H54 (cell line): ENCODE measurements at regions not wholly inside any gene's neighbourhood (a gene's known extent, or its start where the extent isn't known, plus 50 kb on each side); places are given as distances from the start of the nearest gene placed in this dataset.
"Not testable (repeated sequence)": the region's sequence is repeated elsewhere in the genome, so short reads cannot be mapped to it uniquely, and the experiment has no call there.

ENCODE experiments used
- DNase-seq: peaks from one replicate; pipeline ENCODE4 v3.0.0; 2011; ENCODE audit warnings: low spot score, mixed read lengths; ENCODE audit not compliant: insufficient read length
- FAIRE-seq: peaks from 3 replicates; lab custom pipeline; 2011; peaks lifted over from hg19 to GRCh38; lab: Jason Lieb, UNC
- POLR2A ChIP-seq: IDR thresholded peaks from 2 replicates; pipeline ENCODE4 v1.6.1; 2011; ENCODE audit warnings: low read depth, mild to moderate bottlenecking, low read length

- TF ChIP-seq POLR2A: no peak
- FAIRE-seq: no peak
- no peak for DNase-seq
Measured at GRCh38 chrX:53883196-53883595, 161.1 kb downstream of the PHF8 start.

- FAIRE-seq (no peak), DNase-seq (peak; percentile 1)
- TF ChIP-seq POLR2A: no peak
Measured at GRCh38 chrX:53882331-53882730, 161.9 kb downstream of the PHF8 start.

GRCh38 chrX:53880786-53881185 is 163.5 kb downstream of the PHF8 start:
- FAIRE-seq: not testable (repeated sequence)

GRCh38 chrX:53859890-53860289 is 173.4 kb upstream of the HUWE1 start:
- FAIRE-seq (no peak), DNase-seq (no peak)
- TF ChIP-seq POLR2A: no peak

More at GRCh38 chrX:53880786-53881185, 163.5 kb downstream of the PHF8 start:
- DNase-seq: not testable (repeated sequence)

DNA sequence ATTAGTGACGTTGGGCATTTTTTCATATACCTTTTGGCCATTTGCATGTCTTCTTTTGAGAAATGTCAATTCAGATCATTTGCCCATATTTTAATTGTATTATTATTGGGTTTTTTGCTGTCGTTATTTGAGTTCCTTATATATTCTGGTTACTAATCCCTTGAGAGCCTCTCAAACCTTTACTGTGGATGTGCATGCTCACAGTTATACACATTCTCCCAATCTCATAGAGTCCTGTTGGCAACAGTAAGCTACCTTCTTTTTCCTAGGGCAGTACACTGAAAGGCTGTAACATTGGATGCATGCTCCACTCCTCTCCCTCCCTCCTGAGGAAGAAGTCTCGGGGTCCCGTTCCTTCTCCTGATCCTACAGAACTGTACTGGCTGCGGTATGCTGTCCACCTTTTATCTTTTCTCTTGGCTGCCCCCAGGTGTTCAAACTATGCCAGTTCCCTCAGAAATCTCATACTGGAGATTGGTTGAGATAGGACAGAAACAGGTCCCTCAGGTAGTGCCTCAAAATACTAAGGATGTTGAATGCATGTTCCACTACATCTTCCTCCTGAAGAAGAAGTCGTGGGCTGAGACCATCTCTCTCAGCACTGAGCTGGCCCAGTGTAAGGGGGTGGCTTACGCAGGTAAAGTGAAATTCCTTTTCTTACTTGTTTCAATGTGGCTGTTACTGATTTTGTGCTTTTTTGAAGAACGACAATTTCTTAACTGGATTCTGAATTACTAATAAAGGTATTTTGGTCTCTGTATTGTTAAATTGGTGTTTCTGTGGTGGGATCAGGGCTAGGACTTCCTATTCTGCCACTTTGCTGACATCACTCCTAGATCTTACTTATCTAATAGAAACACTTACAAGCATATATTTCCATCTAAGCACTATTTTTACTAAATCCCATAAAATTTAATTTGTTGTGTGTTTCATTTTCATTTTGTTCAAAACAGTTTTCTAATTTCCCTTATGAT is 145.4 kb upstream of the HUWE1 start:
- TF ChIP-seq POLR2A: no peak
- no peak for DNase-seq

DNA sequence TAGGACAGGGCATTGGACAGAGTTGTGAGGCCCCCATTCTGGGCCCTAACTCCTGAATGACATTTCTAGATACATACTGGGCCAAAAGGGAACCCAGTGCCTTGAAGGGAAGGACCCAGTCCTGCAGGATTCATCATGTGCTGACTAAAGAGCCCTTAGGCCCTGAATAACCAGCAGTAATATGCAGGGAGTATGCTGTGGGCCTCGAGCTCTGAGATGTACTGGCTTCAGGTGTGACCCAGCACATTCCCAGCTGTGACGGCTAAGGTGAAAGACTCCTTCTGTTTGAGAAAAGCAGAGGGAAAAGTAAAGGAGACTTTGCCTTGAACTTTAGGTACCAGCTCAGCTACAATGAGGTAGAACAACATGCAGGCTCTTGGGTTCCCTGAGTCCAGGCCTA is 138.2 kb upstream of the HUWE1 start:
- no peak for TF ChIP-seq POLR2A
- FAIRE-seq: no peak
- DNase-seq: no peak

More for the DNA sequence above, 145.4 kb upstream of the HUWE1 start:
- FAIRE-seq: no peak

DNA sequence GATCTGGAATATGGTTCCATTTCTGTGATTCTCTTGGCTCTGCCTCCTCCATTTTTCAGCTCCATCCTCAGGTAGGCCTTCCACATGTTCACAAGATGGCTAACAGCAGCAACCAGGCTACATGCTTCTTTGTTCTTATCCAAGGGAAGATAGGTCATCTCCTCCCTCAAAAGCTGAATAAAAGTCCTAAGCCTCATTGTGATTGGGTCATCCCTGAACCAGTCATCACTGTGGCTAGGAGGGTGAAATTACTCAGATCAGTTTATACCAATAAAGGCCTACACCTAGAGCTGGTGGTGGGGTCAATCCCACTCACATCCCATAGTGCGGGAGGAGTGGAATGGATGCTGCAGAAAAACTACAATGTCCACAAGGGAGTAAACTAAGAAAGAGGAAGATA is 131.6 kb upstream of the HUWE1 start:
- FAIRE-seq, DNase-seq: not testable (repeated sequence)

- TF ChIP-seq POLR2A: no peak
- DNase-seq (no peak), FAIRE-seq (no peak)
Measured at GRCh38 chrX:53817548-53817947, 131.0 kb upstream of the HUWE1 start.

DNA sequence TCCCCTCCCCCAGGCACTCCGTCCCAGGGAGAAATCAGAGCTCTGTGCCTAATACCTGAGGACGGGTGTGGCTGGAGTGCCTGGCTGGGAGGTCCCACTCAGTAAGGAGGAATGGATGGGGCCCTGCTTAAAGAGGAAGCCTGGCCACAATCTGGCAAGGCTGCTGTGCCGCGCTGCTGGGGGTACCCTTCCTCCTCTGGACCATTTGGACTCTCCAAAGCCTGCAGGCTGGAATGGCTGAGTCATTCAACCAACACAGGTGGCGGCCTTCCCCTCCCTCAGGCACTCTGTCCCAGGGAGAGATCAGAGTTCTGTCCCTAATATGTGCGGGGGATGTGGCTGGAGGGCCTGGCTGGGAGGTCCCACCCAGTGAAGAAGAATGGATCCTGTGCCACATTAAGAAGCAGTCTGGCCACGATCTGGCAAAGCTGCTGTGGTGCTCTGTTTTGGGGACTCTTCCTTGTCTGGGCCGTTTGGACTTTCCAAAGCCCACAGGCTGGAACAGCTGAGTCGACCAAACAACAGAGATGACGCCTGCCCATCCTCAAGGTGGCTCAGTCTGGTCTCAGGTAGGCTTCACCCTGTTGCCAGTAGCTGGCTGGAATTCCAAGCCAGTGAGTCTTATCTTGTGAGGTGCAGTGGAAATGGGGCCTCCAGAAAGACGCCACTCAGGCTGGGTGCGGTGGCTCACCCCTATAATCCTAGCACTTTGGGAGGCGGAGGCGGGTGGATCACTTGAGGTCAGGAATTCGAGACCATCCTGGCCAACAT is 127.3 kb upstream of the HUWE1 start:
- TF ChIP-seq POLR2A: no peak
- FAIRE-seq (no peak), DNase-seq (no peak)

DNA sequence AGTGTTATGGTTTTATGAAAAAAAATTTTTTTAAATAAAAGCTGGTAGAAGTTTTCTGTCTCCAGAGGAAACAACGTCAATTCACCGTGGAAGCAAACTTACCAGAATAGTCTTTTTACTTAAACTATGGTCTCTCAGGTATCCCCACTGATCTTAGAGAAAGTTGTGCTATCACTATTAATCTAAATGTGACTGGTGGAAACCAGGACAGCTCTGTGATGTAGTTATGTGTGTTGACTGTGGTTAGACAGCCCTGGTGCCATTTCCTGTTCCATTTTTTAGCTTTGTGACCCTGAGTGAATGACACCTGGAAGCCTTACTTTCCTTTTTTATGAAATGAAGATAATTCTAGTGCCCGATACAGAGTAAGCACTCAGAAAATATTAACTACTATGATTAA is 111.8 kb upstream of the HUWE1 start:
- FAIRE-seq: no peak
- no peak for DNase-seq
- TF ChIP-seq POLR2A: no peak

- no peak for TF ChIP-seq POLR2A
- FAIRE-seq (no peak), DNase-seq (no peak)
Measured at GRCh38 chrX:53795576-53795975, 109.1 kb upstream of the HUWE1 start.

- FAIRE-seq (no peak), DNase-seq (no peak)
- no peak for TF ChIP-seq POLR2A
Measured at GRCh38 chrX:53794181-53794580, 107.7 kb upstream of the HUWE1 start.

DNA sequence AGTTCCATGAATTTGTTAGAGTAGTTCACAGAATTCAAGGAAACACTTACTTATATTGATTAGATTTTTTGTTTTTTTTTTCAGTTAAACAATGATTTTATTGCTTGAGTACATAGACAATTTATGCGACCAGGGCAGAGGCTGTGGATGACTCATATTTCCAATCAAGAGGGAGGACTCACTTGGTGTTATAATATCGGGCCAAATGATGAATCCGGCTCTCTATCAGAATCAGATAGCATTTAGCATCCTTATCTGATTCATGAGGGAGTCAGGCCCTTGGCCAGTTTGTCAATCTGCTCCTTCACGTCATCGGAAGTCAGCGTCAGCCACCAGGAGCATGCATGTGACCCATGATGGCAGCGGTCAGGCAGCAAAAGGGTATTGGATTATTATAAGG is 82.3 kb upstream of the HUWE1 start:
- DNase-seq (no peak), FAIRE-seq (no peak)
- TF ChIP-seq POLR2A: no peak

DNA sequence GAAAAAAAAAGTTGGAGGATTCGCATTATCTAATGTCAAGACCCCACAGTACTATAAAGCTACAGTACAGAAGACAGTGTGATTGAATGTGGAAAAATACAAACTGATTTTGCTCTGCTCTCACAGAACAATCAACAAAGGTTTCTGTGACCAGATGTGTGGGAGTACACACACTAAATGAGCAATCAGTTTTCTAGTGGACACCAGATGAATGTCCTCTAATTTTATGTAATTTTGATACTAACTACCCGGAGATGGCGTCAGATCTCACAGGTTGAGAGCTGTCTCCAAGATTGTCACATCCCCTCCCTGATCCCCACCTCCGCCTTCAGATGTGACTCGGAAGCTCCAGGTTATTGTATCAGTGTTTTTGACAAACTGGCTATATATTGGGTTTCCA is 81.9 kb upstream of the HUWE1 start:
- no peak for FAIRE-seq
- no peak for TF ChIP-seq POLR2A
- DNase-seq: no peak
